Hindlimb muscle (tissue), 1 donor: ENCODE measurements at regions not wholly inside any gene's neighbourhood (a gene's known extent, or its start where the extent isn't known, plus 50 kb on each side); places are given as distances from the start of the nearest gene placed in this dataset.

Experiments used
- DNase-seq: peaks from one replicate; pipeline ENCODE4 v3.0.0-alpha.2; 2013

DNA sequence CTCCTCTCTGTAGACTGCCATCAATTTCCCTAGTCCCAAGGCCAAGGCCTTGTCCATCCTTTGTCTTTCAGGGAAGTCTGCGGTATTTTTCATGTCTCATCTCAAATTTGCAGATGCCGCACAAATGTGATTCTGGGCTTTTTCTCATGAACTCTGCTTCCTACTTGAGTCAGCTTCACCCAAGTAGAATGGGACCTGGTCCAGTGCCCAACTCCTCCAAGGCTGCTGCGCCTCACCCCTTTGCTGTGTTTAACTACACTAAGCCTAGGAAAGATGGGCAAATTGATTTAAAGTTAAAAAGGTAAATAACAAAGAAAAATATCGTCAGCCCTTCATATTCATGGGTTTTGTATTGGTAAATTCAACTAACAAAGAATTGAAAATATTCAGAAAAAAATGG is 1092.6 kb upstream of the AUTS2 start:
- DNase-seq: no peak

DNA sequence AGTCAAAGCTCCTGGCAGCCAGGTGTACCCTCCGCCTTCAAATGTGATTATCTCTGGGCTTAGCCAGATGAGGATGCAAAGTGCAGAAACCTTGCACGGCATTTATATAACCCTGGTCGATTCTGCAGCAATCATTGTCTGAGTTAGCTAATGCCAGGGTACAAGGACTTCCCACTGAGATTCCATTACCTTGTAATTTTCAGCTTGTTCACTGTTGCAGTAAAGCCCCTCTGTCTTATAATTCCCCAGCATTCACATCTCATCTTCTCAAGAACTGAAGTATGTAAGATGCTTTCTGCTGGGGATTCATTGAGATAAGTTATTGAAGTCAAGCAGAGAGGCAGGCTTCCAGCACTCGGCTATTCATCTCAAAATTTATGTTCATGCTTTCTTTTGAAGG is 1090.6 kb upstream of the AUTS2 start:
- no peak for DNase-seq

DNA sequence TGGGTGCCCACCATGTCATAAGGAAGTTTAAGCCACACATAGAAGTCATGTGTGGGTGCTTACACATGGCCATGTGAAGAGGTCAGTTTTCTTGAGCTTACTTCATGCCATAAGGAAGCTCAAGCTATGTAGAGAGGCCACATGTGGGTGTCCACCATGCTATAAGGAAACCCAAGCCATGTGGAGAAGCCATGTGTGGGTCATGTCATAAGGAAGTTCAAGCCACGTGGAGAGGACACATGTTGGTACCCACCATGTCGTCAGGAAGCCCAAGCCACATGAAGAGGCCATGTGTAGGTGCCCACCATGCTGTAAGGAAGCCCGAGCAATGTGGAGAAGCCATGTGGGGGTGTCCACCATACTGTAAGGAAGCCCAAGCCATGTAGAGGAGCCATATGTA is 1089.2 kb upstream of the AUTS2 start:
- no peak for DNase-seq

- no peak for DNase-seq
Measured at GRCh38 chr7:68509603-68510002, 1088.7 kb upstream of the AUTS2 start.

GRCh38 chr7:68511281-68511680 is 1087.0 kb upstream of the AUTS2 start:
- no peak for DNase-seq

DNA sequence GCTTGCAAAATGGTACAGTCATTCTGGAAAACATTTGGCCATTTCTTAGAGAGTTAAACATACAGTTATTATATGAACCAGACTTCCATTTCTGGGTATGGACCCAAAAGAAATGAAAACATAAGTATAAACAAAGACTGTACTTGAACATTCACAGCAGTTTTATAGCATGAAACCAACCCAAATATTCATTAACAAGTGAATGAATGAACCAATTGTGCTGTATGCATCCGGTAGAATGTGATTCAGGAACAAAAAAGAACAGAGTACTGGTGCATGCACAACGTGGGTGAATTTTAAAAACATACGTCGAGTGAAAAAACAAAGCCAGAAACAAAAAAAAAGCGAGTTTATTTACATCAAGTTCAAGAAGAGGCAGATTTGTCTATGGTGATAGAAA is 1085.8 kb upstream of the AUTS2 start:
- DNase-seq: no peak

- no peak for DNase-seq
Measured at GRCh38 chr7:68518060-68518459, 1080.2 kb upstream of the AUTS2 start.

DNA sequence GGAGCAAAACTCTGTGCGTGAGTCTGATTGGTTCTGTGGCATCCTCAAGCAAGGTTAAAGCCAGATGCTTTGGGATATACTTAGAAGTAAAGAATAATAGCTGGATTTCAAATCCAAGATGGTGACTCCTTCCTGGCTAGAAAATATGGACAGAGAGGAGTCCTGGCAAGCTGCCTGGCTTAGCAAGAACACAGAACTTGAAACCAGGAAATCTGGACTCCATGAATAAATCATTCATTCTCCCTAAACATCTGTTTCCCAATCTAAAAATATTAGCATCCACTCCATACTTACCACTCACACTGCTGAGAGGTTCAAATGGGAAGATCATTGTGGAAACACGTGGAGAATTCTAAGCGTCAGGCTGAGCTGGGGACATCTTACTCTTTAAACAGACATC is 1074.1 kb upstream of the AUTS2 start:
- no peak for DNase-seq

GRCh38 chr7:68529221-68529620 is 1069.1 kb upstream of the AUTS2 start:
- DNase-seq: no peak

DNA sequence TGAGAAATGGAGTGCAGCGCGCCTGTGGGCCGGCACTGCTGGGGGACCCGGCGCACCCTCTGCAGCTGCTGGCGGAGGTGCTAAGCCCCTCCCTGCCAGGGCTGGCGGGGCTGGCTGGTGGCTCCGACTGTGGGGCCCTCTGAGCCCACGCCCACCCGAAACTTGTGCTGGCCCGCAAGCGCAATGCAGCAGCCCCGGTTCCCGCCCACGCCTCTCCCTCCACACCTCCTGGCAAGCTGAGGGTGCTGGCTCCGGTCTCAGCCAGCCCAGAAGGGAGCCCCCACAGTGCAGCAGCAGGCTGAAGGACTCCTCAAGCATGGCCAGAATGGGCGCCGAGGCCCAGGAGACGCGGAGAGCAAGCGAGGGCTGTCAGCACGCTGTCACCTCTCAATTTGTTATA is 1063.0 kb upstream of the AUTS2 start:
- DNase-seq: no peak

- DNase-seq: no peak
Measured at GRCh38 chr7:68537051-68537773, 1061.1 kb upstream of the AUTS2 start.

- no peak for DNase-seq
Measured at GRCh38 chr7:68537774-68538071, 1060.6 kb upstream of the AUTS2 start.

DNA sequence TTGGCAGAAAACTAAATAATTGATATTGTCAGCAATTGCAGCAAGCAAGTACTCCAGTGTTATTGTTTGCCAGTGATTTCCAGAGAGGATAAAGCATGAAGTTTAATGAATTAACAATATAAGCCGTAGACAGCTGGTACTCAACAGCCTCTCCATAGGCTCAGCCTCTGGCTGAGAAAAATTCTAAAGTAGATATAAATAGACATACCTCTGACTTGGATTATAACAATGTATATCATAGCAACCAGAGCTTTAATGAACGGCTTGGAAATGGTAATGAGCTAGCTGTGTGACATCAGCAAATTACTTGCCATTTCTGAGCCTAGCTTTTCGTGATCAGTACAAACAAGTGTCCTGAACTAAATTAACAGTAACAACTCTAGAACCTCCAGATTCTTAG is 1055.4 kb upstream of the AUTS2 start:
- DNase-seq: no peak

DNA sequence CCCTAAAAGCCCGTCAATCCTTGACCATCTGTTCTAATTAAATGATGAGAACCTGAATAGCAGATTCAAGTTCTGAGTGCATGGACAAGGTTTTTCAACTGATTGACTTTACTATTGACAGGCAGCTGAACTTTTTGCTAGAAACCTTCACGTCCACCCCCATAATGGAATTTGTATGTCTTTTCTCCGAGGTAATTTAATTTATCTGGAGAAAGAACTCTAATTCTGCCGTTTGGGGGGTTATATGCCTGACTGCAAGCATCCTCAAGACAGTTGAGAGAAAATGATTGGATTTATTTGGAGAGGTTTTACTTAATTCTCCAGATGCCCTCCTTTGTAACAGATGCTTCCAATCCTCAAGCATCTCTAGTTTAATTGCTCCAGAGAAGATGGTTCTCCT is 1053.4 kb upstream of the AUTS2 start:
- DNase-seq: no peak

DNA sequence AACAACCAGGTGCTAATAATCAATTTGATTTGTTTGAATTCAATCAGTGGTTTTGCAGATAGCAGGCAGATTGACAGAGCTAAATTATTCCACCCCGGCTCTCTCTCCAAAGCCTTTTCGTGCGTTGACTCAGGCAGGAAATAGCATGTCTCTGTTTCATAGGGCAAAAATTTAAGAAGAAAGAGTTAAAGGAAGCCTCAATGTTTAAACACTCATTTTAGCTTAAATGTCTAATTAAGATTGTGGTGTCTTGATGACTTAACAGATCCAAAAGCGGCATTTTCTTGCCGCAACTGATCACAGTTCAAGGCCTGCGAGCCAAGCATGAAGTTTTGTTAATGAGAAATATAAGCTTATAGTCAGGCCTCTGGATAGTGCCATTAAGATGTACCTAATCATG is 1051.1 kb upstream of the AUTS2 start:
- DNase-seq: no peak

GRCh38 chr7:68547799-68548198 is 1050.5 kb upstream of the AUTS2 start:
- no peak for DNase-seq

GRCh38 chr7:68550027-68550426 is 1048.2 kb upstream of the AUTS2 start:
- DNase-seq: no peak

- no peak for DNase-seq
Measured at GRCh38 chr7:68550635-68551034, 1047.6 kb upstream of the AUTS2 start.

DNA sequence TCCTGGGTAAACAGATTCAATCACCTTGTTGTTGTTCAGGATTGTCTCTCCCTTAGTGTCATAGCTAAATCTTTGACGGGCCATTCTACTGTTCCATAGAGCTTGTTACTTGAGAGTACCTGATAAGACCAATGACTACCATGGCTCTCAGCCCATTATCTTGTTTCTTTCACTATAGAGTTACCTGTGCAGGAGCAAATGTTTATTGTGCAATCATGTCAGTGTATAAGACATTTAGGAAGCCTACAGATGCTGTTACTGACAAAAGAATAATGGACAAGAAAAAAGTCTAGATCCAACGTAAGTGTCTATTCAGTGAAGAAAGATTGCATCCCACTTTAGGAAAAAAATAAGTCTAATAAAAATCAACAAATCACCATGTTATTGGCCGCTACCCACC is 1041.7 kb upstream of the AUTS2 start:
- DNase-seq: no peak

GRCh38 chr7:68559518-68559917 is 1038.8 kb upstream of the AUTS2 start:
- DNase-seq: no peak

GRCh38 chr7:68562323-68562899 is 1035.9 kb upstream of the AUTS2 start:
- no peak for DNase-seq

- DNase-seq: peak; percentile 79
Measured at GRCh38 chr7:68564306-68565135, 1033.8 kb upstream of the AUTS2 start.

DNA sequence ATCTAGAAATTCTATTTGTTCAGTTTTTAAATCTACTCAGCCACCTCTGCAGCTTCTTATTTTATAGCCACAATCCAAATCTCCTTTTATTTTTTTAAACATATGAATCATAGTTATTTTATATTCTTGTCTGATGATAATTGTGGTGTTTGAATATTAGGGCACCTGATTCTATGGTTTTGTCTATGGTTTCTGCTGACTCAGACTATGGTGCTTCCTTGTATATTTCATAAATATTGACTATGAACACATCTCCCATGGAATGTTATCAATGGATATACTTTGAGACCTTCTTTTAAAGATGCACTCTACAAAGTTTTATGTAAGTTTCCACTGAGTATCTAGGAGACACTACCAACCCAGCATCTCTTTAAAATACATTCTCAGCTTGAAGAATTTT is 1027.0 kb upstream of the AUTS2 start:
- DNase-seq: no peak
